Activated CD8-positive, alpha-beta T cell treated with anti-CD3 and anti-CD28 coated beads, Interleukin-2, amount 10 ng/mL, durations not matched to agents 7 days and 5 days (primary cell): ENCODE measurements at regions not wholly inside any gene's neighbourhood (a gene's known extent, or its start where the extent isn't known, plus 50 kb on each side); places are given as distances from the start of the nearest gene placed in this dataset.

Experiments used
- ATAC-seq: fragments of 150-1000 bp; cut with Tn5 transposase; one replicate; pipeline ENCODE4 v1.10.0; 2021; ENCODE audit warnings: moderate library complexity
- CTCF ChIA-PET: fragments of 350-600 bp; sonication (Branson Sonifier 250); formaldehyde crosslinking; loops from one replicate; lab custom pipeline; 2021; ENCODE audit warnings: antibody characterized with exemption; lab: Charles Lee
- POLR2A ChIA-PET: fragments of 350-600 bp; sonication (Branson Sonifier 250); formaldehyde crosslinking; loops from one replicate; lab custom pipeline; 2021; ENCODE audit warnings: antibody characterized with exemption; lab: Charles Lee
- DNase-seq: peaks from one replicate; pipeline ENCODE4 v3.0.0-alpha.2; 2020
- H3K27ac Mint-ChIP-seq: one replicate; pipeline ENCODE4 v1.8.0; 2021; ENCODE audit warnings: mild to moderate bottlenecking, mixed read lengths
- H3K27me3 Mint-ChIP-seq: one replicate; pipeline ENCODE4 v1.8.0; 2021; ENCODE audit warnings: low read depth, mixed read lengths
- H3K36me3 Mint-ChIP-seq: one replicate; pipeline ENCODE4 v1.8.0; 2021; ENCODE audit warnings: low read depth, mixed read lengths
- H3K4me1 Mint-ChIP-seq: one replicate; pipeline ENCODE4 v1.8.0; 2021; ENCODE audit warnings: low read depth, mixed read lengths
- H3K4me3 Mint-ChIP-seq: one replicate; pipeline ENCODE4 v1.8.0; 2021; ENCODE audit warnings: mild to moderate bottlenecking, mixed read lengths
- H3K9me3 Mint-ChIP-seq: one replicate; pipeline ENCODE4 v1.8.0; 2022; ENCODE audit warnings: mixed read lengths; ENCODE audit not compliant: insufficient read depth

GRCh38 chr7:116113310-116113709 is 82.7 kb upstream of the TFEC start:
- Mint-ChIP-seq H3K4me3 (no peak overlapping the region), H3K27me3 (peaks cover 16% of the 10 kb centered on the region), H3K36me3 (no peaks in the 10 kb centered on the region), H3K9me3 (no peaks in the 10 kb centered on the region), H3K27ac (no peak overlapping the region), H3K4me1 (no peaks in the 10 kb centered on the region)
- DNase-seq (no peak), ATAC-seq (no peak)
- CTCF ChIA-PET = interaction anchor here (0.8 kb wide), 1 partner anchor 10 kb away, joined by 3 read pairs; no protein-coding TSS in a partner anchor
- POLR2A ChIA-PET = no interaction called here

- no peaks in the 10 kb centered on the region for H3K9me3 Mint-ChIP-seq
- CTCF ChIA-PET = no interaction called here
- no peaks in the 10 kb centered on the region for H3K36me3 Mint-ChIP-seq
- POLR2A ChIA-PET = no interaction called here
- H3K4me1 Mint-ChIP-seq = no peaks in the 10 kb centered on the region
- no peak for DNase-seq
- peaks cover 30% of the 10 kb centered on the region for H3K27me3 Mint-ChIP-seq
- H3K27ac Mint-ChIP-seq = no peak overlapping the region
- no peak for ATAC-seq
- H3K4me3 Mint-ChIP-seq = no peak overlapping the region
These were observed 89.5 kb upstream of the TES start for GRCh38 chr7:116120839-116121238.

GRCh38 chr7:116122972-116123595 is 87.3 kb upstream of the TES start:
- DNase-seq = no peak
- CTCF ChIA-PET = interaction anchor here (1.1 to 1.7 kb wide), 2 partner anchors 10 kb away, joined by 3 to 7 read pairs; no protein-coding TSS in a partner anchor
- no peak overlapping the region for H3K27ac Mint-ChIP-seq

GRCh38 chr7:116128139-116128538 is 82.2 kb upstream of the TES start:
- DNase-seq (no peak), ATAC-seq (no peak)
- CTCF ChIA-PET = no interaction called here
- no peaks in the 10 kb centered on the region for H3K4me1 Mint-ChIP-seq
- H3K27ac Mint-ChIP-seq = no peak overlapping the region
- POLR2A ChIA-PET = no interaction called here
- peaks cover 2% of the 10 kb centered on the region for H3K36me3 Mint-ChIP-seq
- H3K27me3 Mint-ChIP-seq = peaks cover 29% of the 10 kb centered on the region
- H3K9me3 Mint-ChIP-seq = peaks cover 17% of the 10 kb centered on the region
- no peak overlapping the region for H3K4me3 Mint-ChIP-seq

More at GRCh38 chr7:116122972-116123595, 87.3 kb upstream of the TES start:
- H3K4me3 Mint-ChIP-seq = no peak overlapping the region
- no peaks in the 10 kb centered on the region for H3K36me3 Mint-ChIP-seq
- H3K4me1 Mint-ChIP-seq = no peaks in the 10 kb centered on the region
- H3K9me3 Mint-ChIP-seq = peaks cover 6% of the 10 kb centered on the region
- no peak for ATAC-seq
- POLR2A ChIA-PET = no interaction called here
- peaks cover 25% of the 10 kb centered on the region for H3K27me3 Mint-ChIP-seq

- CTCF ChIA-PET = interaction anchor here (0.9 to 4.9 kb wide), 8 partner anchors 28 to 454 kb away, joined by 3 to 23 read pairs (median 8); no protein-coding TSS in a partner anchor
These were observed 75.0 kb upstream of the TES start for GRCh38 chr7:116135306-116135705.

GRCh38 chr7:116138202-116138801 is 72.0 kb upstream of the TES start:
- POLR2A ChIA-PET = no interaction called here
- ATAC-seq = peak; percentile 92
- H3K4me3 Mint-ChIP-seq = no peak overlapping the region
- peaks cover 34% of the 10 kb centered on the region for H3K4me1 Mint-ChIP-seq
- no peak overlapping the region for H3K27ac Mint-ChIP-seq
- CTCF ChIA-PET = interaction anchor here (0.6 to 2.5 kb wide), 36 partner anchors 9 to 464 kb away, joined by 3 to 29 read pairs (median 4); partner anchors contain the start of gene TES
- H3K27me3 Mint-ChIP-seq = peaks cover 16% of the 10 kb centered on the region
- H3K36me3 Mint-ChIP-seq = peaks cover 17% of the 10 kb centered on the region
- DNase-seq = peak; percentile 64
- peaks cover 9% of the 10 kb centered on the region for H3K9me3 Mint-ChIP-seq

More at GRCh38 chr7:116135306-116135705, 75.0 kb upstream of the TES start:
- H3K4me3 Mint-ChIP-seq = no peak overlapping the region
- DNase-seq (no peak), ATAC-seq (no peak)
- peaks cover 14% of the 10 kb centered on the region for H3K4me1 Mint-ChIP-seq
- peaks cover 19% of the 10 kb centered on the region for H3K27me3 Mint-ChIP-seq
- no peaks in the 10 kb centered on the region for H3K9me3 Mint-ChIP-seq
- no peaks in the 10 kb centered on the region for H3K36me3 Mint-ChIP-seq
- POLR2A ChIA-PET = no interaction called here
- no peak overlapping the region for H3K27ac Mint-ChIP-seq

GRCh38 chr7:116139007-116139406 is 71.3 kb upstream of the TES start:
- Mint-ChIP-seq H3K36me3 (peaks cover 17% of the 10 kb centered on the region), H3K27me3 (peaks cover 13% of the 10 kb centered on the region), H3K4me1 (peaks cover 41% of the 10 kb centered on the region), H3K4me3 (no peak overlapping the region), H3K27ac (no peak overlapping the region), H3K9me3 (peaks cover 9% of the 10 kb centered on the region)
- DNase-seq (no peak), ATAC-seq (no peak)
- CTCF ChIA-PET = interaction anchor here (0.6 to 2.5 kb wide), 37 partner anchors 8 to 464 kb away, joined by 3 to 29 read pairs (median 4); partner anchors contain the start of gene TES
- POLR2A ChIA-PET = no interaction called here

GRCh38 chr7:116139807-116140206 is 70.5 kb upstream of the TES start:
- peaks cover 49% of the 10 kb centered on the region for H3K4me1 Mint-ChIP-seq
- no peak overlapping the region for H3K4me3 Mint-ChIP-seq

GRCh38 chr7:116142374-116142773 is 68.0 kb upstream of the TES start:
- Mint-ChIP-seq H3K27me3 (peaks cover under 1% of the 10 kb centered on the region), H3K9me3 (peaks cover 12% of the 10 kb centered on the region), H3K36me3 (peaks cover 29% of the 10 kb centered on the region), H3K4me3 (no peak overlapping the region), H3K27ac (peak overlapping the region; percentile 45), H3K4me1 (peaks cover 72% of the 10 kb centered on the region)
- ChIA-PET CTCF (interaction anchor here (0.7 to 3.3 kb wide), 10 partner anchors 9 to 753 kb away, joined by 3 to 31 read pairs (median 4); no protein-coding TSS in a partner anchor), POLR2A (interaction anchor here (2.1 kb wide), 1 partner anchor 69 kb away, joined by 9 read pairs; no protein-coding TSS in a partner anchor)
- no peak for ATAC-seq
- DNase-seq = no peak

More at GRCh38 chr7:116139807-116140206, 70.5 kb upstream of the TES start:
- peaks cover 21% of the 10 kb centered on the region for H3K36me3 Mint-ChIP-seq
- CTCF ChIA-PET = interaction anchor here (1.0 to 2.5 kb wide), 9 partner anchors 9 to 97 kb away, joined by 3 to 29 read pairs (median 9); no protein-coding TSS in a partner anchor
- no peak for DNase-seq
- peaks cover 13% of the 10 kb centered on the region for H3K27me3 Mint-ChIP-seq
- no peak for ATAC-seq
- peaks cover 9% of the 10 kb centered on the region for H3K9me3 Mint-ChIP-seq
- no peak overlapping the region for H3K27ac Mint-ChIP-seq
- POLR2A ChIA-PET = no interaction called here

GRCh38 chr7:116142850-116143249 is 67.5 kb upstream of the TES start:
- Mint-ChIP-seq H3K4me3 (no peak overlapping the region), H3K9me3 (peaks cover 17% of the 10 kb centered on the region)

GRCh38 chr7:116145245-116145852 is 65.0 kb upstream of the TES start:
- peaks cover 3% of the 10 kb centered on the region for H3K27me3 Mint-ChIP-seq
- peaks cover 51% of the 10 kb centered on the region for H3K36me3 Mint-ChIP-seq
- H3K9me3 Mint-ChIP-seq = peaks cover 34% of the 10 kb centered on the region
- ChIA-PET CTCF (interaction anchor here (0.7 to 1.4 kb wide), 17 partner anchors 8 to 446 kb away, joined by 3 to 13 read pairs (median 4); partner anchors contain the start of gene TES), POLR2A (interaction anchor here (1.0 to 1.2 kb wide), 2 partner anchors 26 to 65 kb away, joined by 3 to 10 read pairs; partner anchors contain the start of gene TES)
- peak overlapping the region; percentile 67 for H3K4me3 Mint-ChIP-seq
- peak overlapping the region; percentile 94 for H3K27ac Mint-ChIP-seq
- peak; percentile 98 for ATAC-seq
- H3K4me1 Mint-ChIP-seq = peaks cover 73% of the 10 kb centered on the region
- peak; percentile 80 for DNase-seq

More at GRCh38 chr7:116142850-116143249, 67.5 kb upstream of the TES start:
- ATAC-seq = no peak
- H3K27ac Mint-ChIP-seq = peak overlapping the region; percentile 94
- H3K4me1 Mint-ChIP-seq = peaks cover 76% of the 10 kb centered on the region
- ChIA-PET CTCF (interaction anchor here (0.8 to 3.3 kb wide), 9 partner anchors 11 to 446 kb away, joined by 3 to 31 read pairs (median 5); no protein-coding TSS in a partner anchor), POLR2A (interaction anchor here (2.1 kb wide), 1 partner anchor 68 kb away, joined by 9 read pairs; no protein-coding TSS in a partner anchor)
- H3K27me3 Mint-ChIP-seq = no peaks in the 10 kb centered on the region
- peaks cover 33% of the 10 kb centered on the region for H3K36me3 Mint-ChIP-seq
- DNase-seq = peak; percentile 57
